Astrocyte of the spinal cord (primary cell): ENCODE measurements at regions not wholly inside any gene's neighbourhood (a gene's known extent, or its start where the extent isn't known, plus 50 kb on each side); places are given as distances from the start of the nearest gene placed in this dataset.

Source experiments
- DNase-seq: peaks from one replicate; pipeline ENCODE4 v3.0.0; 2011; ENCODE audit warnings: low read depth, low spot score
- H3K4me3 ChIP-seq: 2 replicates; pipeline ENCODE4 v1.5.1; 2011; ENCODE audit warnings: low read depth, mild to moderate bottlenecking, low read length, moderate library complexity
- CTCF ChIP-seq: IDR thresholded peaks from 2 replicates; pipeline ENCODE4 v1.5.1; 2012; ENCODE audit warnings: low read depth, mild to moderate bottlenecking, low read length, inconsistent platforms
- in situ Hi-C: cut with HindIII; loops from 2 replicates; pipeline ENCODE4 v1.10.0; 2017; ENCODE audit warnings: low sequenced_read_pairs

GRCh38 chr18:70650878-70651277 is 362.0 kb downstream of the SOCS6 start:
- TF ChIP-seq CTCF: no peak
- in situ Hi-C loops: no loop called here
- no peak for DNase-seq
- no peak overlapping the region for H3K4me3 ChIP-seq

GRCh38 chr18:70649683-70650082 is 360.8 kb downstream of the SOCS6 start:
- in situ Hi-C loops: no loop called here
- TF ChIP-seq CTCF: no peak
- H3K4me3 ChIP-seq: no peak overlapping the region
- DNase-seq: no peak

- DNase-seq: no peak
- no peak overlapping the region for H3K4me3 ChIP-seq
- no peak for TF ChIP-seq CTCF
- in situ Hi-C loops: no loop called here
Observed at GRCh38 chr18:70645971-70646370, 357.1 kb downstream of the SOCS6 start.

- in situ Hi-C loops: no loop called here
- no peak for TF ChIP-seq CTCF
- no peak for DNase-seq
- no peak overlapping the region for H3K4me3 ChIP-seq
Observed at GRCh38 chr18:70643812-70644211, 355.0 kb downstream of the SOCS6 start.

- TF ChIP-seq CTCF: no peak
- in situ Hi-C loops: no loop called here
Observed at GRCh38 chr18:70641156-70641775, 352.4 kb downstream of the SOCS6 start.

GRCh38 chr18:70640336-70640887 is 351.6 kb downstream of the SOCS6 start:
- in situ Hi-C loops: no loop called here
- no peak for TF ChIP-seq CTCF
- no peak for DNase-seq
- H3K4me3 ChIP-seq: no peak overlapping the region

More at GRCh38 chr18:70641156-70641775, 352.4 kb downstream of the SOCS6 start:
- no peak overlapping the region for H3K4me3 ChIP-seq
- no peak for DNase-seq
